Endothelial cell of umbilical vein (primary cell): ENCODE measurements at regions not wholly inside any gene's neighbourhood (a gene's known extent, or its start where the extent isn't known, plus 50 kb on each side); places are given as distances from the start of the nearest gene placed in this dataset.
A peak's percentile ranks its signal among the peaks of the same experiment; 100 is the strongest.

ENCODE experiments used
- BruUV-seq: library from RNA; stranded (reverse); fragments of 400-500 nt; replicated peaks from 2 replicates; lab custom pipeline; 2021; lab: Mats Ljungman, UMichigan
- CTCF ChIA-PET: fragments of 300-600, 350-600 bp; sonication (Branson Sonifier 250); formaldehyde crosslinking; loops from one replicate; lab custom pipeline; 2021; ENCODE audit warnings: antibody characterized with exemption, inconsistent platforms; lab: Charles Lee
- POLR2A ChIA-PET: fragments of 300-600, 350-600 bp; sonication (Branson Sonifier 250); formaldehyde crosslinking; loops from one replicate; lab custom pipeline; 2021; ENCODE audit warnings: antibody characterized with exemption, inconsistent platforms; lab: Charles Lee
- DNase-seq: peaks from one replicate; pipeline ENCODE4 v3.0.0-alpha.2; 2011; ENCODE audit warnings: low read depth, low spot score
- FAIRE-seq: peaks from 2 replicates; lab custom pipeline; 2011; peaks lifted over from hg19 to GRCh38; lab: Jason Lieb, UNC
- H2AFZ ChIP-seq: 2 replicates; pipeline ENCODE4 v1.6.0; 2012; ENCODE audit warnings: low read depth, low read length, control low read depth, inconsistent platforms
- H3K27ac ChIP-seq: 2 replicates; pipeline ENCODE4 v1.5.1; 2011; ENCODE audit warnings: low read depth, mild to moderate bottlenecking, control low read depth, low read length, moderate library complexity; ENCODE audit not compliant: insufficient read depth
- H3K27me3 ChIP-seq, 2 experiments: 2 replicates each; pipeline versions ENCODE4 v1.6.0 to v1.6.1; 2011; ENCODE audit warnings: low read length in 2 of 2, mixed read lengths in 1 of 2; ENCODE audit not compliant: control insufficient read depth in 2 of 2, insufficient read depth in 2 of 2
- H3K36me3 ChIP-seq, 2 experiments: 2 replicates in 1 of 2; 3 replicates in 1 of 2; pipeline ENCODE4 v1.5.1; 2011; ENCODE audit warnings: low read length in 2 of 2, mild to moderate bottlenecking in 1 of 2, moderate library complexity in 1 of 2; ENCODE audit not compliant: control insufficient read depth in 2 of 2, insufficient read depth in 2 of 2; ENCODE audit errors: extremely low read depth in 1 of 2
- H3K4me1 ChIP-seq: 3 replicates; pipeline ENCODE4 v1.5.1; 2011; ENCODE audit warnings: mild to moderate bottlenecking, low read length; ENCODE audit not compliant: control insufficient read depth, insufficient read depth; ENCODE audit errors: extremely low read depth
- H3K4me2 ChIP-seq: 2 replicates; pipeline ENCODE4 v1.6.1; 2011; ENCODE audit warnings: low read length, control low read depth, mixed read lengths; ENCODE audit not compliant: insufficient read depth
- H3K4me3 ChIP-seq, 3 experiments: fragments of 200-600 bp in 1 of 3; sonication (generic), shearing (Covaris generic) in 1 of 3; replicated peaks in 1 of 3; 2 replicates each; pipeline ENCODE4 v1.5.1; 2011 to 2016; ENCODE audit warnings: control low read depth in 3 of 3, low read length in 3 of 3, mild to moderate bottlenecking in 2 of 3, inconsistent platforms in 1 of 3, low read depth in 1 of 3, moderate library complexity in 1 of 3; ENCODE audit not compliant: insufficient read depth in 1 of 3
- H3K79me2 ChIP-seq: 2 replicates; pipeline ENCODE4 v1.6.0; 2012; ENCODE audit warnings: low read length, inconsistent platforms; ENCODE audit not compliant: control insufficient read depth, insufficient read depth
- H3K9ac ChIP-seq: replicated peaks from 2 replicates; pipeline ENCODE3; 2011; ENCODE audit warnings: low read length, control low read depth; ENCODE audit not compliant: insufficient read depth; ENCODE audit errors: extremely low read depth
- H3K9me1 ChIP-seq: replicated peaks from 3 replicates; pipeline ENCODE4 v1.6.0; 2011; ENCODE audit warnings: mild to moderate bottlenecking, low read length; ENCODE audit not compliant: control insufficient read depth, insufficient read depth; ENCODE audit errors: extremely low read depth
- H3K9me3 ChIP-seq: replicated peaks from 2 replicates; pipeline ENCODE4 v1.5.1; 2012; ENCODE audit warnings: low read length, inconsistent platforms; ENCODE audit not compliant: control insufficient read depth, insufficient read depth
- H4K20me1 ChIP-seq: replicated peaks from 2 replicates; pipeline ENCODE3; 2011; ENCODE audit warnings: mild to moderate bottlenecking, low read length; ENCODE audit not compliant: control insufficient read depth, insufficient read depth; ENCODE audit errors: extremely low read depth
- EZH2 ChIP-seq: IDR thresholded peaks from 2 replicates; pipeline ENCODE4 v1.6.1; 2012; ENCODE audit warnings: borderline replicate concordance, low read depth, mild to moderate bottlenecking, moderate library complexity, low read length, inconsistent platforms; ENCODE audit not compliant: severe bottlenecking
- FOS ChIP-seq: IDR thresholded peaks from 2 replicates; pipeline ENCODE4 v1.6.1; 2011; ENCODE audit warnings: mild to moderate bottlenecking, low read length, moderate library complexity, borderline replicate concordance; ENCODE audit not compliant: insufficient read depth
- GATA2 ChIP-seq: IDR thresholded peaks from 2 replicates; pipeline ENCODE4 v1.7.0; 2011; ENCODE audit warnings: low read depth, mild to moderate bottlenecking, moderate library complexity, mixed read lengths, low read length; ENCODE audit not compliant: insufficient read length, insufficient read depth
- JUN ChIP-seq: IDR thresholded peaks from 2 replicates; pipeline ENCODE4 v1.6.1; 2011; ENCODE audit warnings: borderline replicate concordance, low read depth; ENCODE audit not compliant: insufficient read length, insufficient read depth
- MAX ChIP-seq: IDR thresholded peaks from 2 replicates; pipeline ENCODE4 v1.6.1; 2011; ENCODE audit not compliant: insufficient read depth, insufficient read length
- MYC ChIP-seq: IDR thresholded peaks from one replicate; pipeline ENCODE4 v1.6.1; 2011; ENCODE audit warnings: mild to moderate bottlenecking, low read depth, low read length
- POLR2A ChIP-seq: IDR thresholded peaks from 2 replicates; pipeline ENCODE4 v1.6.1; 2012; ENCODE audit warnings: low read depth, mild to moderate bottlenecking, control low read depth, low read length
- POLR2AphosphoS5 ChIP-seq: IDR thresholded peaks from 2 replicates; pipeline ENCODE4 v1.6.1; 2012; ENCODE audit warnings: low read depth, mild to moderate bottlenecking, control low read depth, low read length, moderate library complexity; ENCODE audit not compliant: insufficient read depth
- dilution Hi-C: fragments of 300-500 bp; cut with MboI; formaldehyde crosslinking; loops from one replicate; pipeline ENCODE4 v1.15.0; 2019; ENCODE audit warnings: low sequenced_read_pairs; ENCODE audit not compliant: extremely low pct_ligation_motif_present
- intact Hi-C: fragments of 100-400 bp; cut with micrococcal nuclease; formaldehyde crosslinking; loops from one replicate; pipeline ENCODE4 v1.10.0; 2022
- TF ChIP-seq, protein P1 (sequence below), 2 donors: IDR thresholded peaks; 1 replicate in 1 of 2; 2 replicates in 1 of 2; pipeline ENCODE4 v1.5.1; 2011; ENCODE audit warnings: low read length in 2 of 2, mild to moderate bottlenecking in 2 of 2, moderate library complexity in 2 of 2, control low read depth in 1 of 2, inconsistent platforms in 1 of 2, low read depth in 1 of 2; ENCODE audit not compliant: insufficient read depth in 1 of 2; ENCODE audit errors: extremely low read depth in 1 of 2

- peak; percentile 72 for FAIRE-seq
Measured at GRCh38 chr2:137838255-137839092, 125.8 kb upstream of the HNMT start.

DNA sequence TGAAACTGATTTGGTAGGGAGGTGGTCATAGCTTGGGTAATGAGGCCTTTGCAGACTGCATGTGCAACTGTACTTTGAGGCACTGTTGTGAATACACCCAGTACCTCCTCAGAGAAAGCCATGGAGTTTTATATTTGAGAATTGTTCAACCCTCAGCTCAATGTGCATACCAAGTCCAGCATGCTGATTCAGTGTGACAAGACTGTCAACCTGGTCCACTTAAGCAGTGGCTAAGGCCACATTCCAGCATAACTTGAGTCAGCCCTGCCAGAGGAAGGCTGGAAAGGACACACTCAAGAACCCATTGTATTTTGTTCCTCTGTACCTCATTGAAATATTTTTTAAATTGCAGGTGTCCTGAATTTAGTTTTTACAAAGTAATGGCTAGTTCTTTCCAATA, 121.8 kb upstream of the HNMT start:
- H4K20me1 ChIP-seq, result no peaks in the 10 kb centered on the region
- BruUV-seq, result no TSS peak
- dilution Hi-C loops, result no loop called here
- no peak overlapping the region for H2AFZ ChIP-seq
- H3K4me1 ChIP-seq, result no peaks in the 10 kb centered on the region
- H3K9me1 ChIP-seq, result no peaks in the 10 kb centered on the region
- H3K27ac ChIP-seq, result no peak overlapping the region
- CTCF ChIA-PET, result no interaction called here
- no peaks in the 10 kb centered on the region for H3K36me3 ChIP-seq
- H3K79me2 ChIP-seq, result no peaks in the 10 kb centered on the region
- no peak for DNase-seq
- no peak for FAIRE-seq
- POLR2A ChIA-PET, result no interaction called here
- H3K4me2 ChIP-seq, result no peak overlapping the region
- intact Hi-C loops, result no loop called here
- no peaks in the 10 kb centered on the region for H3K9me3 ChIP-seq
- no peaks in the 10 kb centered on the region for H3K27me3 ChIP-seq
- no peak overlapping the region for H3K9ac ChIP-seq
- no peak overlapping the region for H3K4me3 ChIP-seq
- no peak for TF ChIP-seq POLR2AphosphoS5
- no peak for TF ChIP-seq GATA2
- no peak for TF ChIP-seq FOS
- TF ChIP-seq, protein P1, sequence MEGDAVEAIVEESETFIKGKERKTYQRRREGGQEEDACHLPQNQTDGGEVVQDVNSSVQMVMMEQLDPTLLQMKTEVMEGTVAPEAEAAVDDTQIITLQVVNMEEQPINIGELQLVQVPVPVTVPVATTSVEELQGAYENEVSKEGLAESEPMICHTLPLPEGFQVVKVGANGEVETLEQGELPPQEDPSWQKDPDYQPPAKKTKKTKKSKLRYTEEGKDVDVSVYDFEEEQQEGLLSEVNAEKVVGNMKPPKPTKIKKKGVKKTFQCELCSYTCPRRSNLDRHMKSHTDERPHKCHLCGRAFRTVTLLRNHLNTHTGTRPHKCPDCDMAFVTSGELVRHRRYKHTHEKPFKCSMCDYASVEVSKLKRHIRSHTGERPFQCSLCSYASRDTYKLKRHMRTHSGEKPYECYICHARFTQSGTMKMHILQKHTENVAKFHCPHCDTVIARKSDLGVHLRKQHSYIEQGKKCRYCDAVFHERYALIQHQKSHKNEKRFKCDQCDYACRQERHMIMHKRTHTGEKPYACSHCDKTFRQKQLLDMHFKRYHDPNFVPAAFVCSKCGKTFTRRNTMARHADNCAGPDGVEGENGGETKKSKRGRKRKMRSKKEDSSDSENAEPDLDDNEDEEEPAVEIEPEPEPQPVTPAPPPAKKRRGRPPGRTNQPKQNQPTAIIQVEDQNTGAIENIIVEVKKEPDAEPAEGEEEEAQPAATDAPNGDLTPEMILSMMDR (IDR thresholded peaks at IDR 0.05; ENCODE audit: extremely low read depth in 1 of 2, insufficient read depth in 1 of 2, low read depth in 1 of 2, low read length in 2 of 2), result no peak
- no peak for TF ChIP-seq JUN
- TF ChIP-seq POLR2A, result no peak
- TF ChIP-seq MYC, result no peak
- TF ChIP-seq MAX, result no peak
- no peak for TF ChIP-seq EZH2

More at GRCh38 chr2:137838255-137839092, 125.8 kb upstream of the HNMT start:
- no peaks in the 10 kb centered on the region for H3K4me1 ChIP-seq
- no peaks in the 10 kb centered on the region for H3K27me3 ChIP-seq
- dilution Hi-C loops (no loop called here), intact Hi-C loops (loop anchor here (1.0 to 5.0 kb wide), 5 partner anchors 371 to 1926 kb away; no protein-coding TSS in a partner anchor)
- no peak overlapping the region for H3K4me3 ChIP-seq
- TF ChIP-seq, protein P1 (IDR thresholded peaks at IDR 0.05; ENCODE audit: extremely low read depth in 1 of 2, insufficient read depth in 1 of 2, low read depth in 1 of 2, low read length in 2 of 2), result peak; percentile 18 to 33
- TF ChIP-seq GATA2, result no peak
- POLR2A ChIA-PET, result no interaction called here
- no peak overlapping the region for H3K27ac ChIP-seq
- BruUV-seq, result no TSS peak
- DNase-seq, result peak; percentile 50
- H2AFZ ChIP-seq, result no peak overlapping the region
- no peak overlapping the region for H3K4me2 ChIP-seq
- no peaks in the 10 kb centered on the region for H3K79me2 ChIP-seq
- no peaks in the 10 kb centered on the region for H3K36me3 ChIP-seq
- H3K9ac ChIP-seq, result no peak overlapping the region
- CTCF ChIA-PET, result interaction anchor here (0.6 to 3.1 kb wide), 19 partner anchors 14 to 1925 kb away, joined by 3 to 24 read pairs (median 4); no protein-coding TSS in a partner anchor
- no peaks in the 10 kb centered on the region for H3K9me1 ChIP-seq
- H3K9me3 ChIP-seq, result no peaks in the 10 kb centered on the region
- no peaks in the 10 kb centered on the region for H4K20me1 ChIP-seq
